GM19468 (cell line): ENCODE measurements at regions not wholly inside any gene's neighbourhood (a gene's known extent, or its start where the extent isn't known, plus 50 kb on each side); places are given as distances from the start of the nearest gene placed in this dataset.

ENCODE experiments used
- ATAC-seq: cut with Tn5 transposase; IDR thresholded peaks from one replicate; pipeline ENCODE4 v1.9.1; 2021; ENCODE audit warnings: mild to moderate bottlenecking, moderate library complexity, moderate number of reproducible peaks; ENCODE audit not compliant: unreplicated experiment; ENCODE audit errors: extremely low read depth

DNA sequence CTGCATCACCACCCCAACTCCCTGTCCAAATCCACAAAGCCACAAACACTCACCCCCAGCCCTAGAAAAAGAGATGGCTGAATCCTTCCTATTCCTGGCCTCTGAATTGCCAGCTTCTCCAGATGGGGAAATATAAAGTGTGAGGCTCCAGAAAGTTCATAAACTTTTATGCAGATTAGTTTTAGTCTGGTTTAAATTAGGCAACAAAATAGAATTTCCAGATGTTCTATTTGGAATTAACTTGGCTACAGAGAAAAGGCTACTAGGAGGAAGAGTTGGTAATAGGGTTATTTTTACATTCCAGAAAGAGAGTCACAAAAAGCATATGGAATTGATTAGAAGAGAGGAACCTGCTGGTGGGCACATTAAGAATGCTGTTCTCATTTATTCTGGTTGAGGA lies 56.0 kb downstream of the EN1 start:
- no peak for ATAC-seq

DNA sequence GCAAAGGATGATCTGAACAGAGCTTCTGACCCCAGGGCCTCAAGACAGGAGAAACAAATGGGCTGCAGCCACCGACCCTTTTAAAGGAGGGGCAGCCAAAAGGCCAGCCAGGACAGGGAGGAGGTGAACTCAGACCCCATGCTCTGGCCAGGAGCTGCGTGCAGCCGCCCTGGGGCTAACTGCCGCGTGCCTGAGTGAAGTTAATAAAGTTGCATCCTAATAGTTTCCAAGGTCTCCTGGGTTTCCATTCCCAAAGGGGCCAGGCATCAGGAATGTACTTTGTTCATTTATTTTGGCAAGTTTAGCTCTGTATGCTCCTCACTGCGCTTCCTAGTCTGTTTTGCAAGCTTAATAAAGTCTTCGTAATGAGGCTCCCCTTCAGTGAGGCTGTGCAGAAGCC lies 60.7 kb downstream of the EN1 start:
- ATAC-seq = no peak

DNA sequence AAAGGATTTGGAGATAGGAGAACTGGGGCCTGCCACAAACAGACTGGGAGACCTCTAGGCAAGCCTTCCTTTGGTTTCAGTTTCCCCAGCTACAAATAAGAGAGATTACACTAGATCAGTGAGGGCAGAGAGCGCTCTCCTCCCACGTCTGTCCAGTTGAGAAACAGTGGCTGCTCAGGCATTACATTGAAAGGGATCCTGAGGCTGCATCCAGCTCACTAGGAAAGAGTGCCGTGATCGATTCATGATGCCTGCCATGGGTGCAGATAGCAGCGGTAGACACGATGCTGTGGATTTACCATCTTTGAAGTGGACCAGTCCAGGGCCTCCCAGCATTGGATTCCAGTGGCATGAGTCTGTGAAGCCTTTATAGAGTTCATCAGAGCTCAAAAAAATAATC lies 62.6 kb downstream of the EN1 start:
- no peak for ATAC-seq

GRCh38 chr2:118779362-118779761 lies 68.1 kb downstream of the EN1 start:
- ATAC-seq = no peak

DNA sequence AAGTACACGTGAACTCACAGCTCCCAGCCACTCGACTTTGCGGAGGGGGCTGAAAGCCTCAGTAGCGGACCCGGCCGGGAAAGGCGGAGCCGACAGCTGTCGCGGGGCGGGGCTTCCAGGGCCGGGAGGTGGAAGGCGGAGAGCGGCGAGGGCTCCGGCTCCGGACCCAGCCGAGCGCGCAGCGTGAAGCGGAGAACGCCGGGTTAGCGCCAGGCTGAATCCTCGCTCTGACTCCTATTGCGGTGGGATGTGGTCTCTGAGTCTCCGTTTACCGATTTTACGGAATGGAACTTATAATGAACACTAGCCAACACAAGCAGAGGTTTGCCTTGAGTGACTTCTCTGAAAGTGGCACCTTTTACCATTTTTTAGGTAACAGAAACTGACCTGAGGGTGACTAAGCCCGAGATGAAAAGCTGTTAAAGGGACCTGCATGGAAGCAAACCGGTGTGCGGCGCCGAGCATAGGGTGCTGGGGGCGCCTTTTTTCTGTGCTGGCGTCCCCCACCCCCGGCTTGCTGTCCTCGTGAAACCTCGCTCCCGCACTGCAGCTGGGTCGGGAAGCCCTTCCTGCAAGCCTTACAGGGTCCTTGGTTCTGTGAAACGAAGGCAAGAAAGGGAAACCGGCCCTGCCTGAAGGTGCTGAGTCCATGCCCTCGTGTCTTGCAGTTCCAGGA lies 72.9 kb downstream of the EN1 start:
- no peak for ATAC-seq

- ATAC-seq = no peak
Measured at GRCh38 chr2:118773826-118774225, 73.6 kb downstream of the EN1 start.

DNA sequence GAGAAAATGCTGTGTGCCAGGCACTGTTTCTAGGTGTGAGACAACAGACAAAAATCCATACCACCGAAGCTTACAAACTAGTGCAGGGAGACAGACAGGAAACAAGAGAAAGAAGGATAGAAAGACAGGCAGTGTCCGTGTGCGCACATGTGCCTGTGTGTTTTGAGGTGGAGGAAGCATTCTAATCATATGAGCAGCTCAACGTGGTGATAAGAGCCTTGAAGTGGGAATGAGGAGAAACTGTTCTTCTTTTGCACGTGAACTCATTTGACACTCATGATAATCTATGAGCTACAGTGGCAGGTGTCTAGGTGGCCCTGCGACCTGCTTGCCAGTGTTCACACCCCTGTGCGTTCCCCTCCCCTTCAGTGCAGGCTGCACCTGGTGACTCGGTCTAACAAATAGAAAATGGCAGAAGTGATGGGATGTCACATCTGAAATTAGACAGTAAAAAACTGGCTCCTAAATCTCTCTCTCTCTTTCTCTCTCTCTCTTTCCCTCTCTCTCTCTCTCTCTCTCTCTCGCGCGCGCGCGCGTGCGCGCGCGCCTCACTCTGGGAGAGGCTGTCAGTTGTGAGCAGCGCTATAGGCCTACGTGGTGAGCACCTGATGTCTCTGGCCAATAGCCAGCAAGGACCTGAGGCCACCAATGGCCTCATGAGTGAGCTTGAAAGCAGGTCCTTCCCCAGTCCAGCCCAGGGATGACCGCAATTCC lies 74.8 kb downstream of the EN1 start:
- no peak for ATAC-seq

DNA sequence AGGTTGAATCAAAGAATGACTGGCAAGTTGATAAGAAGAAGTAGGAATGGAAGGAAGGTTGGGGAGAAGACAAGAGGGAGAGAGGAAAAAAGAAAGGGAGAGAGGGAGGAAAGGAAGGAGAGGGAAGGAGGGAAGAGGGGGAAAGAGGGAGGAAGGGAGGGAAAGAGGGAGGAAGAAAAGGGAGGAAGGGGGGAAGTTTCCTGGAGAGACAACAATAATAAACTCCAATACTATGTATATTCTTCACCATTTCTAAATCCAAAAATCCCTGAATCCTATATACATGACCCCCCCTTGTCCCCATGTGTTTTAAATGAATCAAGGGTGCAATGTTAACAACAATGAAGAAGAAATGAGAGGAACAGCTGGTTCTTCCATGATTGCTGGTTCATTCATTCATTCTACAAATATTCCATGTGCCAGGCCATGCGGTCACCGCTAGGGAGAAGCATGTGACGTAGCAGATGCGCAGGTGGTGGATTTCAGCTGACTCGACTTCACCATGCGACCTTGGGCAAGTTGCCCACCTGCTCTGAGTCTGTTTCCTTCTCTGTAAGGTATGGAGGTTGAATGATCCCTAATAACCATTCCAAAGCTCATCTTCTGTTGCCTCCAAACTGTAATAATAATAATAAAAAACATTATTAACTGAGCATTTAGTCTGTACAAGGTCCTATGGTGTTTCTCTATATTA lies 77.6 kb downstream of the EN1 start:
- ATAC-seq = no peak

DNA sequence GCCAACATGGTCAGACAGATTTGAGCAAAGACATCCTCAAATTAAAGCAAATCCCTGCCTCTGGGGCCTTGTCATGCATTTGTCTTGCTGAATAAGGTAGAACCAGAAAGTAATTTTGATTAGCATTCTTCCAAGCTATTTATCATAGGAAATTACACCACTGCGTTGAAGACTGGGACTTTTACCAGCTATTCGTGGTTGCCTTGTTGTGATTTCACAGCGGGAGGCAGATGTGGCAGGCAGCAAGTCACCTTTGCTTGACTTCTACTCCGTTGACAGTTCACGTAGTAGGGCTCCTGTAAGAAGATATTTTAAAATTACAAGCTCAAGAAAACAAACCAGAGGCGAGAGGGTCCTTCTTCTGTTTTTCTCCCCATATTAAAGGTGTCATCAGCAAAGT lies 80.6 kb downstream of the EN1 start:
- ATAC-seq = no peak

DNA sequence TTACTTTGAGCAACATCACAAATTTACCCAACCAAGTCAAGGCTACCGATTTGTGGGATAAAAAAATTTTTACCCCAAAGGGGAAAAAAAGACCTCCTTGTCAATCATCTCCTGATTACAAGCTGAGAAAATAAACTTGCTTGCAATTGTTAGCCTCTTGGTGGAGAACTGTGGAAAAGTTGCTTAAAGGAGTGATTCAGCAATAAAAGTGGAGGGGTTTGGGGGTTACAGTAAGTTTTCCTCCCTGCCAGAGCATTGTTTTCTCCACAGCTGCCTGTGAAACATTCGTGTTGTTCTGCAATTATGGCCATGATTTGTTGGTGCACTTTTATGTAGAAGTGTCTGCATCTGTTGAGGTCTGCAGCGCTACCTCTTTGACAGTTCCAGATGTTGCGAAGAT lies 82.6 kb downstream of the EN1 start:
- no peak for ATAC-seq

- no peak for ATAC-seq
Measured at GRCh38 chr2:118763797-118764196, 83.7 kb downstream of the EN1 start.

DNA sequence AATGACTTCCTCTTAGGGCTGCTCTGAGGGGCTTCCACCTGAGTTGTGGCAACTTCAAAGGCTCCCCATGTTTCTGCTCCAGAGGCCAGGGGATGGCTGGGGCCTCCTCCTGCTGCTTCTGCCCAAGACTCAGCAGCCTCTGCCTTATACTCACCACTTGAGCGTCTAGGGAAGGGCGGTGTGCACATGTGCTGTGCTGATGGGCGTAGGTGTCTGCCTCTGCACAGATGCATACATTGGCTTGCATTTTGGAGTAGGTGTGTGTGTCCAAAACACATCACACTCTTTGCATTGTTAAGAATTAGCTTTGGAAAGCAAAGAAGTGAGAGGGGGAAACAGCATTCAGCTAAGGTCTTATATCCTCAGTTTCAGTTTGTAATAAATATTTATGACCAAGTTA lies 85.2 kb downstream of the EN1 start:
- no peak for ATAC-seq

DNA sequence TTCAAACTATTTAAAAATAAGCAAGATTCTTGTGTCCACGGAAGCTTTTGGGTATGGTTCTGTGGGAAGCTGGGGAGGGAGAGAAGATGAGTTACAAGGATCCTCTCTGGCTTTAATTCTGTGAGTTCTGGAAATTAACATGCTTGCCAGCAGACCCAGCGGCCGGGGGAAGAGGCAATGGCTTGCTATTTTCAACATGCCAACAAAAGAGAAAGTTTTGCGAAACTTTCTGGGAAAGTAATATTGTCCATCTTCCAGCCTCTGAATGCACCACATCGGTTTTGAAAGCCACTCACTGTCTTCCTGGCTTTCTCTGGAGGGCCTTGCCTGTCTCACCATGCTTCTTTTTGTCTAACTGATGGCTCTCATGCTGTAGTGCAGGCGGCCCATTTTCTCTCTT lies 85.7 kb downstream of the EN1 start:
- no peak for ATAC-seq

DNA sequence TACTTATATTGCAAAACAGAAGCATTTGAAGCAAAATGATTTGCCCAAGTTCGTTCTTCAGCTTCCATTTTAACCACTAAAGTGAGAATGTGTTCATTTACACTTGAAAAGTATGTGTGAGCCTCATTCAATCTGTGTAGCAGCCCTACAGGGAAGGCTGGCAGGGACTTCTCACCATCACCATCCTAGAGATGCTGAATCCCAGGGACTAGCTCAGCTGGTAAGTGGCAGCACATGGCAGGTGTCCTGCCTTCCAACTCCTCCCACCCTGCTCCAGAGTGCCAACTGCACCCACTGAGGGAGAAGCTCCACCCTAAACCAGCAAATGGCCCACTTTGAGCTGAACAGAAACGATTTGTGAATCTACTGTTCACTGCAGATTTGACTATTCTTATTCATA lies 91.5 kb downstream of the EN1 start:
- no peak for ATAC-seq

DNA sequence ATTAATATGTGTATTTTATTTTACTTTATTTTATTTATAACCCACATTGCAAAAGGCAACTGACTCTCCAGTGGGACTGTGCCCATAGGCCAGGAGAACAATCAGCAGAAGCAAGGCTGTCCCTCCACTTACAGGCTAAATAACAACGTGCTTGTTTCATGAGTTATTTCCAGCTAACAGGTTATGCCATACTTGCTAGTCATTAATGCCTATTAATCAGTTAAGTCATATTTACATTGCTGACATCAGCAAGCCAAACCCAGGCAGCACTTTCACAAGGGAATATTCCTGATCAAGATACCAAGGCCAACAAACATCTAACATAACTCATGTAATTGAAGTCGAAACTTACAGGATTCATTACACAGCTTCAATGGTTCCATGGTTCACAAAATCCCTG lies 92.1 kb downstream of the EN1 start:
- ATAC-seq = no peak

- ATAC-seq = no peak
Measured at GRCh38 chr2:118752762-118753429, 94.6 kb downstream of the EN1 start.

DNA sequence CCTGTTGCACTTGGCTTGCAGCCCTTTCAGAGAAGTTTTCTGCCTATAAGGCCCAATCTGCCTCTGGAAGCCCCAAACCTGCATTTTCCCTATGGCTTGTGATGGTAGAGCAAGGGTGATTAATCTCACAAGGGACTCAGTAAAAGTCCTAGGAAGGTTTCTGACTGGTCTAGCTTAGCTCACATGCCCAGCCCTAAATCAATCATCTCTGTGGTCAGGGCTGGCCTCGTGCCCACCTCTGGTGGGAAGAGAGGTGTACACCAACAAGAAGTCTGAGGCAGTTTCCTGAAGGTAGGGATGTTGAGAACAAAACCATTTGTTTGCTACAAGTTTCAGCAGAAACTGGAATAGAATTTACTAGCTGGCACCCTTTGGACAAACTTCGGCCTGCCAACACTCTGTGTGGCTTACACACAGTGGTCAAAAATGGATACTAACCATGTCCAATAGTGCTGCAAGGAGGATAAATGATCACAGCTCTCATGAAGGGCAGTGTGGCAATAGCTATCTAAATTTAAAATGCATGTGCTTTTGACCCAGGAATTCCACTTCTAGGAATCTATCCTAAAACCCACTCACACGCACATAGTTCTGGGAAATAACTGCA lies 96.4 kb downstream of the EN1 start:
- no peak for ATAC-seq

GRCh38 chr2:118748245-118748885 lies 99.1 kb downstream of the EN1 start:
- no peak for ATAC-seq

DNA sequence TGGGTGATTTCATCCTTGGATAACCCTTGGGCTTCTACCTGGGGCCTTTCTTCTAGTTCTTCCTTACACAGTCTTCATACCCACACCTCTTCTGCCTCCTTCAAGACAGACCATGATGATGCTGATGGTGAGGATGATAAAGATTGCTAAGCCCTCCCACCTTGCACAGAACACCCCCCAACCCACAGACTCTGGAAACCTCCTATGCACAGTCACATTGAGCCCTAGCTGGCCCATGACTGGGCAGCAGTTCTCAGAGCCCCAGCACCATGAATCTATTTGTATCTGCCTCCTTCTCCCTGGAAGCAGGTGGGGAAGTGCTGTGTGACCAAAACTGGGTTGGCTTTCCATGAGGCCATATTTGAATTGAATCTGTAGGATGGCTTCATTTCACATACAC lies 99.8 kb downstream of the EN1 start:
- no peak for ATAC-seq

DNA sequence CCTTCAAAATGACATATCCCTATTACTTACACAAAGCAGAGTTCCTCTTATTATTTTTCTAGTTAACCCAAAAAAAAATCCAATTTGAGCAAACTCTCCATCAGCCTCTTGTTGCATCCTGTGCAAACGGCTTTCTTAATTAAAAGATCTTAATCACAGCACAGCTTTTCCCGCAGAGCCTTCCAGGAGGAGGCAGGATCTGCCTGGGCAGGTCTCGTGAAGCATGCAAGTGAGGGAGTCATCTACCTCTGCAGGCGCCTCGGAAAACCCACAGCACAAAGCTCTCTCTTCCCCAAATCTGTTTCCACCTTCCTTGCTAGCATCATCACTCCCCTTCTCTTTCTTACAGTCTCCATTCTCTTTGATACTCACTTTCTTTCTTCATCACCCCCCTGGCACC lies 100.4 kb downstream of the EN1 start:
- no peak for ATAC-seq
